Left cardiac atrium (tissue), 4 donors: ENCODE measurements at regions not wholly inside any gene's neighbourhood (a gene's known extent, or its start where the extent isn't known, plus 50 kb on each side); places are given as distances from the start of the nearest gene placed in this dataset.
A peak's percentile ranks its signal among the peaks of the same experiment; 100 is the strongest.
"Not testable (repeated sequence)": the region's sequence is repeated elsewhere in the genome, so short reads cannot be mapped to it uniquely, and the experiment has no call there.

Experiments used
- ATAC-seq, 2 donors: fragments of 200-7000 bp; cut with Tn5 transposase; one replicate each; pipeline ENCODE4 v1.9.1; 2020; ENCODE audit warnings: mild to moderate bottlenecking in 2 of 2, moderate library complexity in 2 of 2
- DNase-seq: peaks from one replicate; pipeline ENCODE4 v3.0.0-alpha.2; 2020
- intact Hi-C, 2 donors: fragments of 100-400 bp; cut with DNase I; formaldehyde crosslinking; loops; one replicate each; pipeline versions ENCODE4 v1.14.1 to v1.15.1; 2022 to 2023
- donor health status: DM: no; HTN: yes; CAD: no.
- donor health status: DM: no; HTN: yes; CAD: no; lungs with severe emphysema.
- donor health status: DM: yes; HTN: yes; CAD: no.
- donor health status: Dilated cardiomyopathy.

- DNase-seq (no peak), ATAC-seq (no peak)
- intact Hi-C loops: no loop called here
These were observed 152.0 kb upstream of the GRIK3 start for GRCh38 chr1:37186246-37186756.

GRCh38 chr1:37189111-37189510, 154.8 kb upstream of the GRIK3 start:
- DNase-seq (no peak), ATAC-seq (no peak)
- intact Hi-C loops: no loop called here

- ATAC-seq: no peak
- no peak for DNase-seq
- intact Hi-C loops: no loop called here
These were observed 163.1 kb upstream of the GRIK3 start for GRCh38 chr1:37197411-37197810.

GRCh38 chr1:37214305-37214704, 180.0 kb upstream of the GRIK3 start:
- ATAC-seq, intact Hi-C loops, DNase-seq: not testable (repeated sequence)

- no peak for ATAC-seq
- intact Hi-C loops: no loop called here
- no peak for DNase-seq
These were observed 199.3 kb upstream of the GRIK3 start for GRCh38 chr1:37233606-37234005.

- intact Hi-C loops: no loop called here
- ATAC-seq: no peak
- no peak for DNase-seq
These were observed 200.7 kb upstream of the GRIK3 start for GRCh38 chr1:37234941-37235418.

- ATAC-seq (no peak), DNase-seq (no peak)
- intact Hi-C loops: no loop called here
These were observed 203.6 kb upstream of the GRIK3 start for GRCh38 chr1:37237948-37238347.

- no peak for ATAC-seq
- intact Hi-C loops: no loop called here
These were observed 204.3 kb upstream of the GRIK3 start for GRCh38 chr1:37238364-37239224.

GRCh38 chr1:37239225-37239740, 205.0 kb upstream of the GRIK3 start:
- DNase-seq (no peak), ATAC-seq (no peak)
- intact Hi-C loops: no loop called here

More at GRCh38 chr1:37238364-37239224, 204.3 kb upstream of the GRIK3 start:
- DNase-seq: no peak

- intact Hi-C loops: no loop called here
- ATAC-seq (no peak), DNase-seq (no peak)
These were observed 206.6 kb upstream of the GRIK3 start for GRCh38 chr1:37240897-37241296.

- DNase-seq: no peak
- intact Hi-C loops: no loop called here
- no peak for ATAC-seq
These were observed 208.2 kb upstream of the GRIK3 start for GRCh38 chr1:37242501-37242900.

GRCh38 chr1:37243368-37244082, 209.2 kb upstream of the GRIK3 start:
- intact Hi-C loops: no loop called here
- no peak for DNase-seq
- no peak for ATAC-seq

GRCh38 chr1:37244083-37244480, 209.8 kb upstream of the GRIK3 start:
- no peak for ATAC-seq
- intact Hi-C loops: no loop called here
- no peak for DNase-seq

GRCh38 chr1:37244815-37245214, 210.5 kb upstream of the GRIK3 start:
- ATAC-seq (no peak), DNase-seq (no peak)
- intact Hi-C loops: no loop called here

GRCh38 chr1:37246631-37247030, 212.3 kb upstream of the GRIK3 start:
- no peak for ATAC-seq
- no peak for DNase-seq
- intact Hi-C loops: no loop called here

GRCh38 chr1:37250371-37250770, 216.1 kb upstream of the GRIK3 start:
- ATAC-seq (no peak), DNase-seq (no peak)
- intact Hi-C loops: no loop called here

- no peak for DNase-seq
- intact Hi-C loops: no loop called here
- ATAC-seq: peak in 1 of 2 donors; percentile 36
These were observed 219.1 kb upstream of the ZC3H12A start for GRCh38 chr1:37255136-37255795.

GRCh38 chr1:37255868-37256267, 218.5 kb upstream of the ZC3H12A start:
- no peak for ATAC-seq
- DNase-seq: no peak
- intact Hi-C loops: no loop called here

GRCh38 chr1:37257646-37258045, 216.7 kb upstream of the ZC3H12A start:
- DNase-seq (no peak), ATAC-seq (no peak)
- intact Hi-C loops: no loop called here

- no peak for DNase-seq
- intact Hi-C loops: no loop called here
- no peak for ATAC-seq
These were observed 216.3 kb upstream of the ZC3H12A start for GRCh38 chr1:37258068-37258467.
